Activated T-helper 1 cell treated with anti-CD3 and anti-CD28 coated beads, Interleukin-2, amount 50 U/mL, for 16 hours (primary cell): ENCODE measurements at regions not wholly inside any gene's neighbourhood (a gene's known extent, or its start where the extent isn't known, plus 50 kb on each side); places are given as distances from the start of the nearest gene placed in this dataset.
"Not testable (repeated sequence)": the region's sequence is repeated elsewhere in the genome, so short reads cannot be mapped to it uniquely, and the experiment has no call there.

ENCODE experiments used
- DNase-seq, 2 donors: peaks; one replicate each; pipeline ENCODE4 v3.0.0-alpha.2; 2020; ENCODE audit warnings: low read depth in 1 of 2, low spot score in 1 of 2

- no peak for DNase-seq
Observed at GRCh38 chr5:109989161-109989560, 299.4 kb downstream of the MAN2A1 start.

GRCh38 chr5:109989994-109990722 lies 300.4 kb downstream of the MAN2A1 start:
- DNase-seq = no peak

- no peak for DNase-seq
Observed at GRCh38 chr5:109990723-109991359, 301.1 kb downstream of the MAN2A1 start.

- DNase-seq = no peak
Observed at GRCh38 chr5:109992264-109992915, 302.7 kb downstream of the MAN2A1 start.

GRCh38 chr5:109994135-109994534 lies 304.4 kb downstream of the MAN2A1 start:
- no peak for DNase-seq

GRCh38 chr5:109996246-109996645 lies 306.5 kb downstream of the MAN2A1 start:
- DNase-seq = no peak

GRCh38 chr5:109997161-109997560 lies 307.4 kb downstream of the MAN2A1 start:
- DNase-seq = no peak

GRCh38 chr5:109998208-109998607 lies 308.5 kb downstream of the MAN2A1 start:
- no peak for DNase-seq

- DNase-seq = no peak
Observed at GRCh38 chr5:109998726-109999125, 309.0 kb downstream of the MAN2A1 start.

- no peak for DNase-seq
Observed at GRCh38 chr5:110001648-110002047, 311.9 kb downstream of the MAN2A1 start.

- no peak for DNase-seq
Observed at GRCh38 chr5:110002652-110003051, 312.9 kb downstream of the MAN2A1 start.

- DNase-seq = not testable (repeated sequence)
Observed at GRCh38 chr5:110005907-110006562, 316.3 kb downstream of the MAN2A1 start.

GRCh38 chr5:110007101-110007500 lies 317.4 kb downstream of the MAN2A1 start:
- DNase-seq = no peak

GRCh38 chr5:110008131-110008530 lies 318.4 kb downstream of the MAN2A1 start:
- no peak for DNase-seq

- DNase-seq = no peak
Observed at GRCh38 chr5:110012145-110012544, 322.4 kb downstream of the MAN2A1 start.

- no peak for DNase-seq
Observed at GRCh38 chr5:110013017-110013416, 323.3 kb downstream of the MAN2A1 start.

- DNase-seq = no peak
Observed at GRCh38 chr5:110017854-110018253, 328.1 kb downstream of the MAN2A1 start.

GRCh38 chr5:110018509-110018908 lies 328.8 kb downstream of the MAN2A1 start:
- DNase-seq = no peak

- DNase-seq = no peak
Observed at GRCh38 chr5:110019119-110019518, 329.4 kb downstream of the MAN2A1 start.

GRCh38 chr5:110019780-110020179 lies 330.1 kb downstream of the MAN2A1 start:
- DNase-seq = no peak

- no peak for DNase-seq
Observed at GRCh38 chr5:110021251-110021650, 331.5 kb downstream of the MAN2A1 start.

- DNase-seq = no peak
Observed at GRCh38 chr5:110025160-110025559, 335.4 kb downstream of the MAN2A1 start.
